Breast epithelium (tissue), 4 donors: ENCODE measurements at regions not wholly inside any gene's neighbourhood (a gene's known extent, or its start where the extent isn't known, plus 50 kb on each side); places are given as distances from the start of the nearest gene placed in this dataset.

Source experiments
- DNase-seq, 2 donors: peaks; one replicate each; pipeline ENCODE4 v3.0.0-alpha.2; 2019; ENCODE audit warnings: low spot score in 2 of 2
- H3K27ac ChIP-seq, 2 donors: fragments of 200-600 bp; sonication (generic) in 1 of 2; one replicate each; pipeline ENCODE4 v1.5.1; 2016 to 2019; ENCODE audit warnings: mild to moderate bottlenecking in 1 of 2
- H3K27me3 ChIP-seq, 2 donors: fragments of 200-600 bp; sonication (generic) in 1 of 2; one replicate each; pipeline versions ENCODE4 v1.5.1 to v1.6.0; 2017 to 2019; ENCODE audit warnings: control low read depth in 1 of 2, mild to moderate bottlenecking in 1 of 2
- H3K36me3 ChIP-seq: fragments of 200-600 bp; one replicate; pipeline ENCODE4 v1.5.1; 2019
- H3K4me1 ChIP-seq, 2 donors: fragments of 200-600 bp; sonication (generic); one replicate each; pipeline ENCODE4 v1.5.1; 2016 to 2019; ENCODE audit warnings: control low read depth in 1 of 2
- H3K4me3 ChIP-seq, 3 donors: fragments of 200-600 bp; sonication (generic); 1 replicate in 2 of 3; 2 replicates in 1 of 3; pipeline ENCODE4 v1.5.1; 2016 to 2019; ENCODE audit warnings: mild to moderate bottlenecking in 3 of 3, moderate library complexity in 2 of 3
- H3K9me3 ChIP-seq, 2 donors: fragments of 200-600 bp; sonication (generic) in 1 of 2; one replicate each; pipeline ENCODE4 v1.5.1; 2016 to 2019; ENCODE audit warnings: control low read depth in 1 of 2
- CTCF ChIP-seq, 3 donors: fragments of 450-650 bp; IDR thresholded peaks; one replicate each; pipeline ENCODE4 v1.5.1; 2016 to 2017; ENCODE audit warnings: antibody characterized with exemption in 3 of 3, mild to moderate bottlenecking in 3 of 3, moderate library complexity in 3 of 3
- POLR2A ChIP-seq: fragments of 450-650 bp; IDR thresholded peaks from one replicate; pipeline ENCODE4 v1.6.1; 2016; ENCODE audit warnings: antibody characterized with exemption, mild to moderate bottlenecking, moderate library complexity
- POLR2AphosphoS5 ChIP-seq, 3 donors: sonication (generic); formaldehyde crosslinking; IDR thresholded peaks; one replicate each; pipeline ENCODE4 v1.6.1; 2017; ENCODE audit warnings: antibody characterized with exemption in 3 of 3
- intact Hi-C: fragments of 100-400 bp; cut with DNase I; formaldehyde crosslinking; loops from one replicate; pipeline ENCODE4 v1.15.1; 2023; ENCODE audit warnings: low total_unique reads

- H3K27me3 ChIP-seq: no peaks in the 10 kb centered on the region
- no peak overlapping the region for H3K27ac ChIP-seq
- no peaks in the 10 kb centered on the region for H3K4me1 ChIP-seq
- no peak overlapping the region for H3K4me3 ChIP-seq
- intact Hi-C loops: no loop called here
- H3K9me3 ChIP-seq: no peaks in the 10 kb centered on the region
- DNase-seq: no peak
- no peaks in the 10 kb centered on the region for H3K36me3 ChIP-seq
- TF ChIP-seq POLR2AphosphoS5 (IDR thresholded peaks at IDR 0.05) (no peak), CTCF (IDR thresholded peaks at IDR 0.05) (no peak), POLR2A (no peak)
These were observed 415.3 kb upstream of the CADM1 start for GRCh38 chr11:115919341-115920091.

GRCh38 chr11:115918576-115918975, 414.4 kb upstream of the CADM1 start:
- H3K36me3 ChIP-seq: no peaks in the 10 kb centered on the region
- DNase-seq: no peak
- TF ChIP-seq POLR2A (no peak), CTCF (IDR thresholded peaks at IDR 0.05) (no peak), POLR2AphosphoS5 (IDR thresholded peaks at IDR 0.05) (no peak)
- no peaks in the 10 kb centered on the region for H3K4me1 ChIP-seq
- H3K9me3 ChIP-seq: no peaks in the 10 kb centered on the region
- no peak overlapping the region for H3K4me3 ChIP-seq
- no peaks in the 10 kb centered on the region for H3K27me3 ChIP-seq
- intact Hi-C loops: no loop called here
- H3K27ac ChIP-seq: no peak overlapping the region

- Histone ChIP-seq H3K4me1 (no peaks in the 10 kb centered on the region), H3K36me3 (no peaks in the 10 kb centered on the region), H3K4me3 (no peak overlapping the region), H3K9me3 (no peaks in the 10 kb centered on the region), H3K27me3 (no peaks in the 10 kb centered on the region), H3K27ac (no peak overlapping the region)
- intact Hi-C loops: no loop called here
- TF ChIP-seq POLR2A (no peak), CTCF (IDR thresholded peaks at IDR 0.05) (no peak), POLR2AphosphoS5 (IDR thresholded peaks at IDR 0.05) (no peak)
- DNase-seq: no peak
These were observed 412.4 kb upstream of the CADM1 start for GRCh38 chr11:115916608-115917007.

GRCh38 chr11:115912484-115912945, 408.3 kb upstream of the CADM1 start:
- H3K4me1 ChIP-seq: no peaks in the 10 kb centered on the region
- no peak overlapping the region for H3K27ac ChIP-seq
- no peaks in the 10 kb centered on the region for H3K36me3 ChIP-seq
- no peaks in the 10 kb centered on the region for H3K27me3 ChIP-seq
- no peak overlapping the region for H3K4me3 ChIP-seq
- TF ChIP-seq POLR2AphosphoS5 (IDR thresholded peaks at IDR 0.05): no peak
- no peak for TF ChIP-seq CTCF (IDR thresholded peaks at IDR 0.05)
- no peak for TF ChIP-seq POLR2A
- intact Hi-C loops: no loop called here
- DNase-seq: no peak
- no peaks in the 10 kb centered on the region for H3K9me3 ChIP-seq

GRCh38 chr11:115911613-115912346, 407.6 kb upstream of the CADM1 start:
- TF ChIP-seq POLR2AphosphoS5 (IDR thresholded peaks at IDR 0.05) (no peak), CTCF (IDR thresholded peaks at IDR 0.05) (no peak), POLR2A (no peak)
- DNase-seq: no peak
- no peaks in the 10 kb centered on the region for H3K4me1 ChIP-seq
- no peaks in the 10 kb centered on the region for H3K27me3 ChIP-seq
- no peaks in the 10 kb centered on the region for H3K9me3 ChIP-seq
- intact Hi-C loops: no loop called here
- H3K27ac ChIP-seq: no peak overlapping the region
- no peak overlapping the region for H3K4me3 ChIP-seq
- H3K36me3 ChIP-seq: no peaks in the 10 kb centered on the region
